ENCODE measurements at regions not wholly inside any gene's neighbourhood (a gene's known extent, or its start where the extent isn't known, plus 50 kb on each side); places are given as distances from the start of the nearest gene placed in this dataset.

GRCh38 chr13:106372199-106373155 lies 163.0 kb downstream of the EFNB2 start (continued):
- no peak for TF ChIP-seq JUN (IDR thresholded peaks at IDR 0.05; ENCODE audit: low read depth, low read length)
- TF ChIP-seq RNF2 (IDR thresholded peaks at IDR 0.05; ENCODE audit: borderline replicate concordance, low read depth, low read length, missing control alignments, poor library complexity, severe bottlenecking), result no peak
- no peak for TF ChIP-seq BRCA1 (IDR thresholded peaks at IDR 0.05; ENCODE audit: low read depth, low read length)
